ENCODE measurements at regions not wholly inside any gene's neighbourhood (a gene's known extent, or its start where the extent isn't known, plus 50 kb on each side); places are given as distances from the start of the nearest gene placed in this dataset.

DNA sequence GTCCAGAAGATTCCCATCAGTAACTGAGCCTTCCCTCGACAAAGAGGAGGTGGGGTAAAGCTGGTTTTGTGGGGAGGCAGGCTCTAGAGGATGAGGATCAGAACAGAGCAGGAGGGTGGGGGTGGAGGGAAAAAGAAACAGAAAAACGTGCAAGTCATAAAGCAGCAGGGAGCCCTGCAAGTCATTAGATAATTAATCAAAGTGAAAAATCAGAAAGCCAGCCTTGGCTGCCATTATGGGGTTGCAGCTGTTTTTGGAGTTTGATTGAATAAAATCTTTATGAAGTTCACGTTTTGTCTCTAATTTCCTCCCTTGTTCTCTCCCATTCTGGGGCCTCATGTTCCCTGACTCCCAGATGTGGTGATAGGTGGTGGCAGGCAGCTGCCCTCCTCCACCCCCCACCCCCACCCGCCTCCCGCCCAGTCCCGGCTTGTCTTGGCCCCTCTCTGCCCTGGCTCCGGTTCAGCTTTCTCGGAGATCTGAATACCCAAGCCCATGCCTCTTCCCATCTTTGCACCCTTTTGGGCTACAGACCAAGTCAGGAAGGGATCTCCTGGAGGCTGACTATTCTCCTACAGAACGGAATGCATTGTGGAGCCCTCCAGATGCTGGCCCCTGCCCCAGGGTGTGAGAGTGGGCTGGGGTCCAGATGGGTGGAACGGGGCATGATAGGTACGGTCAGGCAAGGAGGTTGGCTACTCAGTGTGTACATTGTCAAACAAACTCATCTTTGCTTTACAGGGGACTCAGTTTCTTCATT is 141.8 kb downstream of the CDC5L start:
- no peaks in the 10 kb centered on the region for H3K9me3 ChIP-seq
- H3K4me1 ChIP-seq (ENCODE audit: insufficient read depth): no peaks in the 10 kb centered on the region
- WGBS, 3 donors: 67 to 81% (median 79%) methylated on average over 11 of the region's 11 CpGs
- H3K27ac ChIP-seq: no peak overlapping the region
- TF ChIP-seq POLR2A (IDR thresholded peaks at IDR 0.05) (no peak), EP300 (IDR thresholded peaks at IDR 0.05) (no peak)
- TF ChIP-seq, protein P1, sequence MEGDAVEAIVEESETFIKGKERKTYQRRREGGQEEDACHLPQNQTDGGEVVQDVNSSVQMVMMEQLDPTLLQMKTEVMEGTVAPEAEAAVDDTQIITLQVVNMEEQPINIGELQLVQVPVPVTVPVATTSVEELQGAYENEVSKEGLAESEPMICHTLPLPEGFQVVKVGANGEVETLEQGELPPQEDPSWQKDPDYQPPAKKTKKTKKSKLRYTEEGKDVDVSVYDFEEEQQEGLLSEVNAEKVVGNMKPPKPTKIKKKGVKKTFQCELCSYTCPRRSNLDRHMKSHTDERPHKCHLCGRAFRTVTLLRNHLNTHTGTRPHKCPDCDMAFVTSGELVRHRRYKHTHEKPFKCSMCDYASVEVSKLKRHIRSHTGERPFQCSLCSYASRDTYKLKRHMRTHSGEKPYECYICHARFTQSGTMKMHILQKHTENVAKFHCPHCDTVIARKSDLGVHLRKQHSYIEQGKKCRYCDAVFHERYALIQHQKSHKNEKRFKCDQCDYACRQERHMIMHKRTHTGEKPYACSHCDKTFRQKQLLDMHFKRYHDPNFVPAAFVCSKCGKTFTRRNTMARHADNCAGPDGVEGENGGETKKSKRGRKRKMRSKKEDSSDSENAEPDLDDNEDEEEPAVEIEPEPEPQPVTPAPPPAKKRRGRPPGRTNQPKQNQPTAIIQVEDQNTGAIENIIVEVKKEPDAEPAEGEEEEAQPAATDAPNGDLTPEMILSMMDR (IDR thresholded peaks at IDR 0.05): no peak
- no peaks in the 10 kb centered on the region for H3K27me3 ChIP-seq
- H3K36me3 ChIP-seq: no peaks in the 10 kb centered on the region
- no peak overlapping the region for H3K4me3 ChIP-seq
- no peak for DNase-seq
- intact Hi-C loops (cut with DNase I): no loop called here

DNA sequence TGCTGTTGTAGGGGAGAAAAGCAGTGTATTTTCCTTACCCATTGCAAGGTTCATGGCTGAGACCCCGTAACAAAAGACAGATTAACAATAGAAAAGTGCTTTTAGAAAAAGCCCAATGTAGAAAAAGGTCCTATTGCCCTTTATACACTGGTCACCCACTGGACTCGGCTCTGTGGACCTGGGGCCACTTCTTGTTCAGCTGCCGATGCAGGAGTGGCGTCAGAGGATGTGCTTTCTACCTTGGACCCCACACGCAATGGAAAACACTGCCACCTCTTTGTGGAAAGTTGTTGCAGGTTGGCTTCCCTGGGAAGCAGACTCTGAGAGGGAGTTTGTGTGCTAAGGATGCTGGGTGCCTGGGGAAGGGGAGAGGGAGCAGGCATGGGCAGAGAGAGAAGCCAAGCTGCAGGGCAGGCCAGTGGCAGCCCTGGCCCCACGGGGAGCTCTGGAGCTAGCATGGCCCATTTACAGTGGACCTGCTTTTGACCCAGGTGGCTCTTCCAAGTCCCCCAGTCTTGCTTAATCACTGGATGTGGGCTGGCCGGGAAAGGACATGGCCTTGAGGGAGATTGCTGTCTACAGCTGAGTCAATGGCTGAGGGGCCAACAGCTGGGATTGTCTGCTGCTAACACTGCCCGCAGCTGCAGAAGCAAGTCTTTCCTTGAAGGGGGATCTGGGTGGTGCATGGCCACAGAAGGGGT is 142.9 kb downstream of the CDC5L start:
- intact Hi-C loops (cut with DNase I): no loop called here
- Histone ChIP-seq H3K27ac (no peak overlapping the region), H3K4me3 (no peak overlapping the region), H3K36me3 (no peaks in the 10 kb centered on the region), H3K27me3 (no peaks in the 10 kb centered on the region), H3K4me1 (ENCODE audit: insufficient read depth) (no peaks in the 10 kb centered on the region), H3K9me3 (no peaks in the 10 kb centered on the region)
- TF ChIP-seq, protein P1 (IDR thresholded peaks at IDR 0.05): no peak
- TF ChIP-seq EP300 (IDR thresholded peaks at IDR 0.05): no peak
- TF ChIP-seq POLR2A (IDR thresholded peaks at IDR 0.05): no peak
- DNase-seq: no peak
- WGBS, 3 donors: 63 to 75% (median 70%) methylated on average over 8 of the region's 8 CpGs

DNA sequence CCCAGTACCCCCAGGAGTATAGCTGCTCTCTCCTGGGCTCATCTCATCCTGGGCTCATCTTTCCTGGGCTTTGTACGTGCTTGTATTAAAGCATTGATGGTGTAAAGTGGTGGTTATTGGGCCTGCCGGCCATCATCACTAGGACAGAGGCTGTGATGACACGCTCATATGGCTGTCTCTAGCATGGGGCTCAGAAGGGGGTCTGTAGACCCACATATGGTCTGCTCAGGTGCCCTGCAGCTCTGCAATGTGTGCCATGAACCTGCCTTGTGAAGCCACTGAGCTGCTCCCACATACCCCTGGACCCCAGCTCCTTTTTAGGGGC is 143.4 kb downstream of the CDC5L start:
- no peak overlapping the region for H3K4me3 ChIP-seq
- H3K9me3 ChIP-seq: no peaks in the 10 kb centered on the region
- intact Hi-C loops (cut with DNase I): no loop called here
- no peak overlapping the region for H3K27ac ChIP-seq
- no peak for DNase-seq
- H3K36me3 ChIP-seq: no peaks in the 10 kb centered on the region
- H3K27me3 ChIP-seq: no peaks in the 10 kb centered on the region
- 89 to 92% (median 91%) methylated on average over 3 of the region's 3 CpGs for WGBS, 3 donors
- H3K4me1 ChIP-seq (ENCODE audit: insufficient read depth): no peaks in the 10 kb centered on the region
- TF ChIP-seq, protein P1 (IDR thresholded peaks at IDR 0.05): no peak
- TF ChIP-seq EP300 (IDR thresholded peaks at IDR 0.05) (no peak), POLR2A (IDR thresholded peaks at IDR 0.05) (no peak)

DNA sequence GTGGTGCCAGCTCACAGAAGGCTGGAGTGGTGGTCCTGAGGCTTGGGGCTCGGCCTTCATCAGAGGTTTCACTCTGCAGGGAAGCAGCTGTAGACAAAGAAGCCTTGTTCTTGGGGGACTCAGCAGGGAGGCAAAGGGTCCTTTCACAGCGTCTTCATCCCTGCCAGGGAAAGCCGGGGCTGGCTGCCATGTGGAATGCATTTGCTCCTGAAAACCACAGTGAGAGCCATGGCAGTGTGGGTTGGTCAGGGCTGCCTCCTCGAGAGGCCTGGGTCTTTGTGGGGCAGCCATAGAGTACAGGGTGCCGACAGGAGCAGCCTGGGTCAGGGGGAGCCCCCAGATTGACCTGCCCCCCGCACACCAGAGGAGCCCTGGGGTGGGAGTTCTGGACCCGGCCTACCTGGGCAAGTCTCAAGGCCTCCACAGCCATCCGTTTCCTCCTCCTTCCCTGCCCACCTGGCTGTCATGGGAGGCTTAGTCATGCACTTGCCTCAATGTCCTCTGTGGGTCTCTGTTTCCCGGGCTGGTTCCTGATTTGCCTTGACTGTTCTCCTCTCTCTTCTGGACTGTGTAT is 144.0 kb downstream of the CDC5L start:
- intact Hi-C loops (cut with DNase I): no loop called here
- Histone ChIP-seq H3K4me3 (no peak overlapping the region), H3K9me3 (no peaks in the 10 kb centered on the region), H3K27ac (no peak overlapping the region), H3K36me3 (no peaks in the 10 kb centered on the region), H3K4me1 (ENCODE audit: insufficient read depth) (no peaks in the 10 kb centered on the region), H3K27me3 (no peaks in the 10 kb centered on the region)
- no peak for DNase-seq
- 84 to 91% (median 87%) methylated on average over 9 of the region's 9 CpGs for WGBS, 3 donors
- no peak for TF ChIP-seq EP300 (IDR thresholded peaks at IDR 0.05)
- TF ChIP-seq POLR2A (IDR thresholded peaks at IDR 0.05): no peak

DNA sequence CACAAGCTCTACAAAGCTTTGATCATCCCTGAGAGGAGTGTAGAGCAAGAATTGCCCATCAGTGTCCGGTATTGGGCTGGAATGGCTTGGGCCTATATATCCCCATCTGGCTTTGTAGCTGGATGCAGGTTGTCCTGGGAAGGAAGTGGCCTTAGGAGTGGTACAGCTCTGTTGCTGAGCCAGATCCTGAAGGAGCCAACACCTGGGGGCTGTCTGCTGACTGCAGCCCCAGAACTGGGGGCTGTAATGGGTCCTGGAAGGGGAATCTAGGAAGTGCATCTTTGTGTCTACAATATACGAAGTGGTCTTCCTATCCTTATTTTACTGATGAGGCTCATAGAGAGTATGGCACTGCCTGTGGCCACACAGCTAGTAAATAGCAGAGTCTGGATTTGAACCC is 145.9 kb downstream of the CDC5L start:
- Histone ChIP-seq H3K4me3 (no peak overlapping the region), H3K27me3 (no peaks in the 10 kb centered on the region), H3K9me3 (no peaks in the 10 kb centered on the region), H3K27ac (no peak overlapping the region), H3K4me1 (ENCODE audit: insufficient read depth) (no peaks in the 10 kb centered on the region), H3K36me3 (no peaks in the 10 kb centered on the region)
- TF ChIP-seq POLR2A (IDR thresholded peaks at IDR 0.05) (no peak), EP300 (IDR thresholded peaks at IDR 0.05) (no peak)
- TF ChIP-seq, protein P1 (IDR thresholded peaks at IDR 0.05): no peak
- WGBS, 3 donors: 79 to 90% (median 88%) methylated on average over 2 of the region's 2 CpGs
- no peak for DNase-seq
- intact Hi-C loops (cut with DNase I): no loop called here
